Pancreas (tissue), 10 donors: ENCODE measurements at regions not wholly inside any gene's neighbourhood (a gene's known extent, or its start where the extent isn't known, plus 50 kb on each side); places are given as distances from the start of the nearest gene placed in this dataset.

Experiments
- ATAC-seq, 4 donors: fragments of 200-7000 bp; cut with Tn5 transposase; one replicate each; pipeline versions ENCODE4 v1.8.0 to v1.9.1; 2020; ENCODE audit warnings: mild to moderate bottlenecking in 4 of 4, moderate library complexity in 4 of 4
- DNase-seq, 6 donors: peaks; one replicate each; pipeline ENCODE4 v3.0.0-alpha.2; 2020
- FAIRE-seq: peaks from 2 replicates; lab custom pipeline; 2012; peaks lifted over from hg19 to GRCh38; lab: Jason Lieb, UNC
- H3K27ac ChIP-seq, 4 donors: fragments of 200-600 bp; sonication (generic); 1 replicate in 3 of 4; 2 replicates in 1 of 4; pipeline versions ENCODE4 v1.5.0 to v1.8.0; 2020
- H3K27me3 ChIP-seq, 4 donors: fragments of 200-600 bp; one replicate each; pipeline ENCODE4 v1.8.0; 2021
- H3K36me3 ChIP-seq, 3 donors: fragments of 200-600 bp; sonication (generic) in 1 of 3; one replicate each; pipeline versions ENCODE4 v1.5.0 to v1.8.0; 2020 to 2021
- H3K4me1 ChIP-seq, 3 donors: fragments of 200-600 bp; one replicate each; pipeline ENCODE4 v1.8.0; 2021
- H3K4me3 ChIP-seq, 4 donors: fragments of 200-600 bp; sonication (generic) in 2 of 4; one replicate each; pipeline versions ENCODE4 v1.5.0 to v1.8.0; 2020 to 2021
- H3K9me3 ChIP-seq, 4 donors: fragments of 200-600 bp; one replicate each; pipeline ENCODE4 v1.8.0; 2021
- WGBS, 2 donors: extraction: QIAGEN DNeasy Blood & Tissue Kit; methylation state at CpG; one replicate each; pipeline ENCODE4 v1.1.7; 2013; 5-methylcytosine and 5-hydroxymethylcytosine counted together
- intact Hi-C, 3 donors: fragments of 100-400 bp; cut with DNase I; formaldehyde crosslinking; loops; one replicate each; pipeline versions ENCODE4 v1.11.1 to v1.14.2; 2022
- TF ChIP-seq, protein P1 (sequence below), 4 donors: fragments of 200-600 bp; sonication (generic) in 3 of 4; IDR thresholded peaks; one replicate each; pipeline versions ENCODE4 v1.5.0 to v1.8.0; 2021; ENCODE audit warnings: antibody characterized with exemption in 4 of 4
- donor health status: healthy with polysubstance abuse.
- donor health status: DM: no; HTN: no; CAD: no; lungs with moderate emphysema.
- donor health status: DM: no; HTN: no; CAD: no.
- donor health status: control.
- donor health status: control.
- donor health status: Bipolar disorder and iron deficiency.
- donor health status: DM: yes; HTN: yes; CAD: no.
- donor health status: DM: no; HTN: no; CAD: no.
- donor health status: DM: no; HTN: no; CAD: no.
- donor health status: DM: yes; HTN: yes; CAD: no.

DNA sequence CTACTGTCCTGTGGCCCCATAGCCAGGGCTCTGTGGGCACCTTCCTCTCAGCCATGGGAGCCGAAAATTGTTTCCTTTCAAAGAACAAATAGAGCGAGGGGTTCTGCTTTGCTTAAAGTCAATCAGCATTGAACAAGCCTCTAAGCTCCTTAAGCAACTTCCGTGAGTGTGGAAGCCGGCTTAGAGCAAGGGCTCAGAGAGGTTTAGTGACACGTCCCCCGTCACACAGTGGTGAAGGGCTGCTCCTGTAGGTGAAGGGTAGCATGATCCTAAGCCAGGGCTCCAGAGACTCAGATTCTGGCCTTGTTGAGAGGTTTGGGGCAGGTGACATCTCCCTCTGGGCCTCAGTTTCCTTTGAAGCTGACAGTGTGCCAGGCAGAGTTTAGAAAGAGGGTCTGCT, 94.0 kb upstream of the WNT4 start:
- Histone ChIP-seq H3K9me3 (no peaks in the 10 kb centered on the region), H3K27ac (no peak overlapping the region), H3K27me3 (no peaks in the 10 kb centered on the region), H3K4me1 (no peaks in the 10 kb centered on the region), H3K36me3 (no peaks in the 10 kb centered on the region), H3K4me3 (no peak overlapping the region)
- TF ChIP-seq, protein P1, sequence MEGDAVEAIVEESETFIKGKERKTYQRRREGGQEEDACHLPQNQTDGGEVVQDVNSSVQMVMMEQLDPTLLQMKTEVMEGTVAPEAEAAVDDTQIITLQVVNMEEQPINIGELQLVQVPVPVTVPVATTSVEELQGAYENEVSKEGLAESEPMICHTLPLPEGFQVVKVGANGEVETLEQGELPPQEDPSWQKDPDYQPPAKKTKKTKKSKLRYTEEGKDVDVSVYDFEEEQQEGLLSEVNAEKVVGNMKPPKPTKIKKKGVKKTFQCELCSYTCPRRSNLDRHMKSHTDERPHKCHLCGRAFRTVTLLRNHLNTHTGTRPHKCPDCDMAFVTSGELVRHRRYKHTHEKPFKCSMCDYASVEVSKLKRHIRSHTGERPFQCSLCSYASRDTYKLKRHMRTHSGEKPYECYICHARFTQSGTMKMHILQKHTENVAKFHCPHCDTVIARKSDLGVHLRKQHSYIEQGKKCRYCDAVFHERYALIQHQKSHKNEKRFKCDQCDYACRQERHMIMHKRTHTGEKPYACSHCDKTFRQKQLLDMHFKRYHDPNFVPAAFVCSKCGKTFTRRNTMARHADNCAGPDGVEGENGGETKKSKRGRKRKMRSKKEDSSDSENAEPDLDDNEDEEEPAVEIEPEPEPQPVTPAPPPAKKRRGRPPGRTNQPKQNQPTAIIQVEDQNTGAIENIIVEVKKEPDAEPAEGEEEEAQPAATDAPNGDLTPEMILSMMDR (IDR thresholded peaks at IDR 0.05), result no peak
- WGBS, 2 donors, result 83 to 88% methylated on average over 6 of the region's 6 CpGs
- intact Hi-C loops, result no loop called here
- FAIRE-seq (no peak), ATAC-seq (no peak), DNase-seq (peak in 1 of 6 donors; percentile 5)

DNA sequence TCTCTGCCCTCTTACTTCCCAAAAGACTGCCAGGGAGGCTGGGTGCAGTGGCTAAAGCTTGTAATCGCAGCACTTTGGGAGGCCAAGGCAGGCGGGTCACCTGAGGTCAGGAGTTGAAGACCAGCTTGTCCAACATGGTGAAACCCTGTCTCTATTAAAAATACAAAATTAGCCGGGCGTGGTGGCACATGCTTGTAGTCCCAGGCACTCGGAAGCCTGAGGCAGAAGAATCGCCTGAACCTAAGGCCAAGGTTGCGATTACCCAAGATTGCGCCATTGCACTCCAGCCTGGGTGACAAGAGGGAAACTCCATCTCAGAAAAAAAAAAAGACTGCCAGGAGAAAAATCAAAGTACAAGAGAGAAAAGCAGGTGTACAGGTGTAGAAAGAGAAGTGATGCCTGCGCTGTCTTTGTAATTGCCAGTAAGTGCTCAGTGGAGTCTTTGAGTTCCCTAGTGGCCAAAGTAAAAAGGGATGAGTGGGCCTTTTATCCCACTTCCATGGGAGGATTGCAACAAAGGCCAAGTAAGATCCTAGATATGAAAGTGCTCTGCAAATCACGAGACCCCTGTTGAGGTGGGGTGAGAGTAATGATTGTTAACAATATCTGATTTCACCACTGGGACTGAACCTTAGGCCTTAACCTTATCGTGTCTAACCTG, 94.7 kb upstream of the WNT4 start:
- TF ChIP-seq, protein P1 (IDR thresholded peaks at IDR 0.05), result no peak
- Histone ChIP-seq H3K9me3 (no peaks in the 10 kb centered on the region), H3K27ac (no peak overlapping the region), H3K36me3 (no peaks in the 10 kb centered on the region), H3K4me3 (no peak overlapping the region), H3K4me1 (no peaks in the 10 kb centered on the region), H3K27me3 (no peaks in the 10 kb centered on the region)
- intact Hi-C loops, result no loop called here
- no peak for FAIRE-seq
- ATAC-seq, result no peak
- WGBS, 2 donors, result 90 to 95% methylated on average over 11 of the region's 11 CpGs
- no peak for DNase-seq

DNA sequence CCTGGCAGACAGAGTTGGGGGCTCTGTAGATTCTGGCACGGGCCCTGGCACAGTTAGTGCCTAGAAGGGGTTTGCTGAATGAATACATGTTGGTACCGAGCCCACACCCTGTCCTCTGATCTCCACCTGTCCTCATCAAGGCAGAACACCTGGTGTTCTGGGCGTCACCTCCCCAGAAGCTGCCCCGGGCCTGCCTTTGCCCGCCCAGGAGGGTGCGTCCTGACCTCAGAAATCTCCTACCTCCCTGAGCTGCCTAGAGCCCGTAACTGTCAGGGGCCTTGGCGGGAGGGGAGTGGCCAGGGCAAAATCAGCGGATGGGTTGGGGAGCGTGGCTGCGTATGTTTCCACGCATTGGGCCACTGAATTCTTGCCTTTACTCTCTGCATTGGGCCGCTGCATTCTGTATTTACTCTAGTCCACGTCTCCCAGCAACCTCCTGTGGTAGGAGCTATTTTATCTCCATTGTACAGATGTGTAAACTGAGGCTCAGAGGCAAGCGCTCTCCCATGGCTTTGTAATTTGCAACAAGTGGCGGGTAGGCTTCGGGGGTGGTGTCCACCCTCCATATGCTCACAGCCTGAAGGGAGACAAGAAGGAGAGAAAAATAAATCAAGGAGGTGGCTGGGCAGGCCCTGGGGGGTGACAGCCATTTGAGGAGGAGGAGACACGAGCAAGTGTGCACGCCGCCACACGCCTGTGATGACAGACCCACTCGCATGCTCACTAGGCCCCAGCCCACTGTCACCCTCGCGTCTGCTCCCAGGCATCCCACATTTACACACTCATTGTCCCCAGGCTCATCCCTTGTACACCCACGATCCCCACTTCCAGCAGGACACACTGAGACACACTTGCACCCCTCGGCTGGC, 95.7 kb upstream of the WNT4 start:
- ATAC-seq (no peak), FAIRE-seq (no peak), DNase-seq (peak in 1 of 6 donors; percentile 29)
- Histone ChIP-seq H3K4me3 (no peak overlapping the region), H3K4me1 (no peaks in the 10 kb centered on the region), H3K27me3 (no peaks in the 10 kb centered on the region), H3K9me3 (no peaks in the 10 kb centered on the region), H3K27ac (no peak overlapping the region), H3K36me3 (no peaks in the 10 kb centered on the region)
- TF ChIP-seq, protein P1 (IDR thresholded peaks at IDR 0.05), result no peak
- 94% methylated on average over 26 of the region's 26 CpGs for WGBS, 2 donors
- intact Hi-C loops, result no loop called here

DNA sequence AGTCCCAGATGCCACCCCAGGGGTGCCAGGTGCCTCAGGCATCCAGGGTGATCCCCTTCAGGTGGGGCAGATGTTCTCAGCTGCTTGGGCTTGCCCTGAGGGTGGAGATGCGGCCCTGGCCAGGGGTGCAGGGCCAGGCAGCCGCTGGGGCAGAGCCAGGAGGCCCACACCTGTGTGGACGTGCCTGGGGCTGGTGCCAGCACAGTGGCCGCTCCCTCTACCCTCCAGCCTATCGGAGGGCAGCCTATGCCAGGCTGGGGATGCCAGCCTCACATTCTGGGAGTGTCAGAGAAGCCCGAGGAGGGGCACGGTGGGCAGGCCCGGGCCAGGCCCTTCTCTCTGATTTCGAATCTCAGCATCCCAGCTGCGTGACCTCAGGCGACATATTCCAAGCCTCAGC, 96.5 kb upstream of the WNT4 start:
- H3K9me3 ChIP-seq, result no peaks in the 10 kb centered on the region
- FAIRE-seq (no peak), ATAC-seq (peak in 3 of 4 donors; percentile 34 to 53 (median 51)), DNase-seq (peak in 1 of 6 donors; percentile 43)
- H3K36me3 ChIP-seq, result no peaks in the 10 kb centered on the region
- WGBS, 2 donors, result 81% methylated on average over 11 of the region's 11 CpGs
- no peaks in the 10 kb centered on the region for H3K4me1 ChIP-seq
- H3K4me3 ChIP-seq, result no peak overlapping the region
- TF ChIP-seq, protein P1 (IDR thresholded peaks at IDR 0.05), result no peak
- no peaks in the 10 kb centered on the region for H3K27me3 ChIP-seq
- intact Hi-C loops, result no loop called here
- H3K27ac ChIP-seq, result no peak overlapping the region

DNA sequence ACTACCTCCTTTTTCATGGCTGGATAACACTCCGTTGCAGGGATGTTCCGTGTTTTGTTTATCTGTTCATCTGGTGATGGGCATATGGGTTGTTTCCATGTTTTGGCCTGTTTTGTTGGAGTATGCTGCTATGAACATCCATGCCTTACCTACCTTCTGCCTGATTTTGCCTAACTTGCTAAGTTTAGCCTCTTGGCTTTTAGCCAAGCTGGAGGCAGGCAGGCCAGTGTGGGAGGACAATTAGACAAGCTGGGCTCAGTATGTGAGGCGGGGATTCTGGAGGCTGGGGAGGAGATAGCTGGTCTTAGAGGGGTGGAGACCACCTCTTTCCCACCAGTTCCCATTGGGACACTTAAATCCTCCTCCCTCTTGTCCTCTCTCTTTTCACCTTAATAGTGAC, 98.4 kb upstream of the WNT4 start:
- intact Hi-C loops, result no loop called here
- DNase-seq (no peak), FAIRE-seq (no peak), ATAC-seq (no peak)
- Histone ChIP-seq H3K9me3 (no peaks in the 10 kb centered on the region), H3K4me3 (no peak overlapping the region), H3K36me3 (no peaks in the 10 kb centered on the region), H3K27me3 (no peaks in the 10 kb centered on the region), H3K4me1 (no peaks in the 10 kb centered on the region), H3K27ac (no peak overlapping the region)
- TF ChIP-seq, protein P1 (IDR thresholded peaks at IDR 0.05), result no peak
- 81 to 88% methylated on average over 3 of the region's 3 CpGs for WGBS, 2 donors
